ENCODE measurements at regions not wholly inside any gene's neighbourhood (a gene's known extent, or its start where the extent isn't known, plus 50 kb on each side); places are given as distances from the start of the nearest gene placed in this dataset.

DNA sequence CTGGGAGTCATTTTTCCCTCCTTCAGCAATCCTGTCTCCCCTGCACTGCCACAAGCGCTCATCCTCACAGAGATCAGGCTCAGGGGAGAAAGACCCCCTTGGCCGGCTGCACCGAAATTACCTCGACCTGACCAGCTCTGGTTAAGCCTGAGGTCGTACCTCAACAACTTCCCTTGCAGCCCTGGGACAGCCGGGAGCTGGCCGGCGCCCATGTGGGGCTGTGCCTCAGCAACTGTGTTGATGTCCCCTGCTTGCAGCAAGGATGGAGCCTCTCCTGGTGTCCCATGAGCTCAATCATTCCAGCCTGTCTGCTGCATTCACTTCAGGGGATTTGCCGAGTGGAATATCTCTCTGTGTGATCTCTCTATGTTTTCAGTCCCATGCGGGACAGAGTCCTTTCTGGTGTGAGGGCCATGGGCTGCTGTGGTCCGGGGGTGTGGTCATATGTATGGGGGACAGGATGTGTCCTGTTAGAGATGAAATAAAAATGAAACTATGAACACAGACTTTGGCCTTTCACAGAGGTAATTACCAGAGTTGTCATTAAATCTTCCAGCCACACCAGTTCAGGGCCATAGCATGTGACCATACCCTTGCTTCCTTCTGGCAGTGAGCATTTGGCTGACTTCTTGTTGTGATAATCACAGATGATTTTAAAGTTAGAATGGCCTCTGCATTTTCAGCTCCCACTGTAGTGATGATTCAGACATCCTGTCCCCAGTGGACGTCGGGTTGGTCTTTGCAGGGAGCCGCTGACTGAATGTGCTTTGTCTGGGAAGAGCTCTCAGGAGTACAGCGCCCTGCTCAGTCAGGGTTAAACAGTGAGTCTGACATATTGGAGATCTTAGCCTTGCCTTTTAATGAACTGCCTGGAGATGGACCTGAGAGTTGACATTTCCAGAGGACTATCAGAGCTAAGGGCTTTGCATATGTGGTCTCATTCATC is 405.9 kb downstream of the AACS start:
- no peaks in the 10 kb centered on the region for H3K9me3 Mint-ChIP-seq (ENCODE audit: low read depth, unreplicated experiment)
- H3K27ac Mint-ChIP-seq (ENCODE audit: unreplicated experiment): no peak overlapping the region
- no peaks in the 10 kb centered on the region for H3K4me1 Mint-ChIP-seq (ENCODE audit: low read depth, unreplicated experiment)
- CTCF ChIA-PET: no interaction called here
- no TSS peak for BruUV-seq (replicated peaks)
- intact Hi-C loops (cut with micrococcal nuclease; ENCODE audit: unreplicated experiment): no loop called here
- peaks cover 92% of the 10 kb centered on the region for H3K27me3 Mint-ChIP-seq (ENCODE audit: unreplicated experiment)
- H3K4me3 Mint-ChIP-seq (ENCODE audit: low read depth, unreplicated experiment): no peak overlapping the region
- TF ChIP-seq, protein P1, sequence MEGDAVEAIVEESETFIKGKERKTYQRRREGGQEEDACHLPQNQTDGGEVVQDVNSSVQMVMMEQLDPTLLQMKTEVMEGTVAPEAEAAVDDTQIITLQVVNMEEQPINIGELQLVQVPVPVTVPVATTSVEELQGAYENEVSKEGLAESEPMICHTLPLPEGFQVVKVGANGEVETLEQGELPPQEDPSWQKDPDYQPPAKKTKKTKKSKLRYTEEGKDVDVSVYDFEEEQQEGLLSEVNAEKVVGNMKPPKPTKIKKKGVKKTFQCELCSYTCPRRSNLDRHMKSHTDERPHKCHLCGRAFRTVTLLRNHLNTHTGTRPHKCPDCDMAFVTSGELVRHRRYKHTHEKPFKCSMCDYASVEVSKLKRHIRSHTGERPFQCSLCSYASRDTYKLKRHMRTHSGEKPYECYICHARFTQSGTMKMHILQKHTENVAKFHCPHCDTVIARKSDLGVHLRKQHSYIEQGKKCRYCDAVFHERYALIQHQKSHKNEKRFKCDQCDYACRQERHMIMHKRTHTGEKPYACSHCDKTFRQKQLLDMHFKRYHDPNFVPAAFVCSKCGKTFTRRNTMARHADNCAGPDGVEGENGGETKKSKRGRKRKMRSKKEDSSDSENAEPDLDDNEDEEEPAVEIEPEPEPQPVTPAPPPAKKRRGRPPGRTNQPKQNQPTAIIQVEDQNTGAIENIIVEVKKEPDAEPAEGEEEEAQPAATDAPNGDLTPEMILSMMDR (IDR thresholded peaks at IDR 0.05; ENCODE audit: unreplicated experiment): no peak
- no peak for DNase-seq
- no peaks in the 10 kb centered on the region for H3K36me3 Mint-ChIP-seq (ENCODE audit: insufficient read depth, unreplicated experiment)

DNA sequence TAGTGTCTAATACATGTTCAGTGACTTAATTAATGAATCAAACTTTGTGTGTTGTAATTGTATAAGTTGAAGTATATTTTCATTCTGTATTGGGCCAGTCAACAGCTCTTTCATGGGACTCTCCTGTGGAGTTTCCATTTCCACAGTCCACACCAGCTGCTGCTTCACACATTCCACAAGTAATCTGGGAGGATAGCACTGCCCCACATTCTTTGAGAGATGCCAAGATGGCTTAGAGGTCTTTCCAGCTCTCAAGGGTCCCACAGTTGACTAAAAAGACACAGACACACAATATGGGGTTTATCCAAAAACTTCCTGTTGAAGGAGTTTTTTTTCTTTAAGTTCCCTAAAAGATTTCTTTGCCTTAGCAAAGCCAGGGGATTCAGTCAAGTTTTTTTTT is 408.3 kb downstream of the AACS start:
- CTCF ChIA-PET: interaction anchor here (0.6 kb wide), 1 partner anchor 307 kb away, joined by 4 read pairs; no protein-coding TSS in a partner anchor
- H3K36me3 Mint-ChIP-seq (ENCODE audit: insufficient read depth, unreplicated experiment): no peaks in the 10 kb centered on the region
- H3K4me3 Mint-ChIP-seq (ENCODE audit: low read depth, unreplicated experiment): no peak overlapping the region
- H3K4me1 Mint-ChIP-seq (ENCODE audit: low read depth, unreplicated experiment): no peaks in the 10 kb centered on the region
- intact Hi-C loops (cut with micrococcal nuclease; ENCODE audit: unreplicated experiment): no loop called here
- DNase-seq: no peak
- TF ChIP-seq, protein P1 (IDR thresholded peaks at IDR 0.05; ENCODE audit: unreplicated experiment): no peak
- no peak overlapping the region for H3K27ac Mint-ChIP-seq (ENCODE audit: unreplicated experiment)
- no peaks in the 10 kb centered on the region for H3K9me3 Mint-ChIP-seq (ENCODE audit: low read depth, unreplicated experiment)
- H3K27me3 Mint-ChIP-seq (ENCODE audit: unreplicated experiment): peaks cover 87% of the 10 kb centered on the region
- no TSS peak for BruUV-seq (replicated peaks)

DNA sequence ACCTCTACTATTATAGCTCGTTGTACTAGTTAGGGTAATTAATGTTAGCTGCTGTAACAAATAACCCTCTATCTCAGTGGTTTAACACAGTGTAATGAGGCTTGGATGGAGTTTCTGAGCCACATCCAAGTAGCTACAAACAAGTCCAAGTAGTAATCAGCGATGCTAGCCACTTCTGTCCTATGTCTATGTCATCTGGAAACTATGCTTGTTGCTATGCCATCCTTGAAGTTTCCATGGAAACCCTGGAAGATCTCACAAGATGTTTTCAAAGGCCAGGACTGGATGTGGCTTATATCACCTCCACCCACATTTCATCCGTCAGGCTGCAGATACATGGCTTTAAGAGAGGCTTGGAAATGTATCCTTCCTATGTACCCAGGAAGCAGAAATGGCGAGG is 422.1 kb downstream of the AACS start:
- Mint-ChIP-seq H3K4me3 (ENCODE audit: low read depth, unreplicated experiment) (no peak overlapping the region), H3K4me1 (ENCODE audit: low read depth, unreplicated experiment) (no peaks in the 10 kb centered on the region), H3K36me3 (ENCODE audit: insufficient read depth, unreplicated experiment) (no peaks in the 10 kb centered on the region), H3K27ac (ENCODE audit: unreplicated experiment) (no peak overlapping the region), H3K27me3 (ENCODE audit: unreplicated experiment) (peaks cover 15% of the 10 kb centered on the region), H3K9me3 (ENCODE audit: low read depth, unreplicated experiment) (no peaks in the 10 kb centered on the region)
- TF ChIP-seq, protein P1 (IDR thresholded peaks at IDR 0.05; ENCODE audit: unreplicated experiment): no peak
- BruUV-seq (replicated peaks): no TSS peak
- no peak for DNase-seq
- intact Hi-C loops (cut with micrococcal nuclease; ENCODE audit: unreplicated experiment): no loop called here
- CTCF ChIA-PET: no interaction called here

DNA sequence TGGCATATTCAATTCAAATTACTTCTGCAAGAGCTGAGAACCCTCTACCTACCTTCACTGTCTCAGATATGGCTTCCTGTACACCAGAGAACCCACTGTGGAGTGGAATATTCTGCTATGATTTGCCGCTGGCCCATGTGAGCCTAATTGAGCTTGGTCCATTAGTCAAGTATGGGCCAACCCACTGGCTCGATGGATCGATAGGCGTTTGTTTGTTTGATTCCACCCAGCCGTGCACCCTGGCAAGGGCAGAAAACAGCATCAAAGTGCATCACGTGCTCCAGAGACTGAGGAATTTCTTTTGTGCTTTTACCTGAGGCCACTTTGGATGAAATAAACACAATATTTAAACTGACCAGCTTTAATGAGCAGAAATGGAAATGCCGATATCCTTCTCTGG is 426.3 kb downstream of the AACS start:
- no TSS peak for BruUV-seq (replicated peaks)
- intact Hi-C loops (cut with micrococcal nuclease; ENCODE audit: unreplicated experiment): no loop called here
- CTCF ChIA-PET: no interaction called here
- Mint-ChIP-seq H3K27ac (ENCODE audit: unreplicated experiment) (no peak overlapping the region), H3K4me3 (ENCODE audit: low read depth, unreplicated experiment) (no peak overlapping the region), H3K4me1 (ENCODE audit: low read depth, unreplicated experiment) (no peaks in the 10 kb centered on the region), H3K36me3 (ENCODE audit: insufficient read depth, unreplicated experiment) (no peaks in the 10 kb centered on the region), H3K9me3 (ENCODE audit: low read depth, unreplicated experiment) (no peaks in the 10 kb centered on the region), H3K27me3 (ENCODE audit: unreplicated experiment) (no peaks in the 10 kb centered on the region)
- TF ChIP-seq, protein P1 (IDR thresholded peaks at IDR 0.05; ENCODE audit: unreplicated experiment): no peak
- no peak for DNase-seq
